C4-2B (cell line): ENCODE measurements at regions not wholly inside any gene's neighbourhood (a gene's known extent, or its start where the extent isn't known, plus 50 kb on each side); places are given as distances from the start of the nearest gene placed in this dataset.

Source experiments
- H3K27ac ChIP-seq: fragments of 450-650 bp; 2 replicates; pipeline ENCODE4 v1.5.1; 2017
- CTCF ChIP-seq: fragments of 450-650 bp; conservative IDR thresholded peaks from 2 replicates; pipeline ENCODE4 v1.5.1; 2017; ENCODE audit warnings: mild to moderate bottlenecking
- ZFX ChIP-seq: fragments of 450-650 bp; IDR thresholded peaks from 2 replicates; pipeline ENCODE4 v1.6.1; 2017

DNA sequence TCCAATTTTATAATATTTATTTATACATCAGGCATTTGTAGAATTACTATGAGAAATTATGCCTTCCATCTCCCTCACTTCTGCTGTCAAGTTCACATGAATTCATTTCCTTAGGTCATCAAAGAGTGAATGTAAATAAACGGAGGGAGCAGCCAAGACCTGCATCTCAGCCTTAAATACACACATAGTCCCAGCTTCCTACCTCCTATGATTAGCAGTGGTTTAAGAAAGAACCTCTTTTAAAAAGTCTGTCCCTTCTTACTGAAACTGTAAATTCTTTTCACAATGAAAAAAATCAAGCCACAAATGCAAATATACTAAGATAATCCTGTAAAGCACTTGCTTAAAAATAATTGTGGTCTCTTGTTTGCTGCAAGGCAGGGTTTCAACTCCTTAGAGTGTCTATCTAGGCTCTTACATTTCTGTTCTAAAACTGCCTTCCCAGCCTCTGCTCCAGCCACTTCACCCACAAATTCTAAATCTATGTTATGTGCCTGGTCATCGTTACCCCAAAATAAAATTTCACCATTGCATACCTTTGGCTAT lies 532.7 kb upstream of the FSHR start:
- no peak overlapping the region for H3K27ac ChIP-seq
- TF ChIP-seq CTCF (no peak), ZFX (no peak)

GRCh38 chr2:49686291-49686690 lies 532.0 kb upstream of the FSHR start:
- TF ChIP-seq CTCF (no peak), ZFX (no peak)
- H3K27ac ChIP-seq = no peak overlapping the region

DNA sequence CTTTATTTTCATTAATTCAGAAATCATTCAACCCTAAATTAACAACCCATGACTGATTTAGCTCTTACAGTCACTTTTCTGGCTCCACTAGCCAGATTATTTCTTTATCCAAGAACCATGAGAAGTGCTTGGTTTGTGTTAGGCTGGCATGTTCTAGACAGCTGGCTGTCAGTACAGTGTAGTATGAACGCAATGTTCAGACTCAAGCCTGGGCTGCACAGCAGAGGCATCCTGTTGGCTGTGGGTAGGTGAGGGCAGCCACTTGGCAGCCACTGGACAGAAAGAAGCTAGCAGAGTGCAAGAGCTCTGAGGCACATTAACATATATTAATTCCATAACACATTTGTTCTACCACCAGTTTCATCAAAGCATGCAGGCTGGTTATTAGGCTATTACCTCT lies 522.9 kb upstream of the FSHR start:
- TF ChIP-seq CTCF = no peak
- no peak for TF ChIP-seq ZFX
- no peak overlapping the region for H3K27ac ChIP-seq

- no peak overlapping the region for H3K27ac ChIP-seq
- TF ChIP-seq ZFX (no peak), CTCF (no peak)
These were observed 510.5 kb upstream of the FSHR start for GRCh38 chr2:49664827-49665226.

- no peak overlapping the region for H3K27ac ChIP-seq
- TF ChIP-seq CTCF (no peak), ZFX (no peak)
These were observed 507.5 kb upstream of the FSHR start for GRCh38 chr2:49661809-49662208.

- TF ChIP-seq CTCF (no peak), ZFX (no peak)
- no peak overlapping the region for H3K27ac ChIP-seq
These were observed 502.5 kb upstream of the FSHR start for GRCh38 chr2:49656853-49657252.

- TF ChIP-seq ZFX = no peak
- no peak overlapping the region for H3K27ac ChIP-seq
These were observed 488.8 kb upstream of the FSHR start for GRCh38 chr2:49643149-49643548.

- TF ChIP-seq ZFX (no peak), CTCF (no peak)
- no peak overlapping the region for H3K27ac ChIP-seq
These were observed 486.3 kb upstream of the FSHR start for GRCh38 chr2:49640630-49641029.
